ENCODE measurements at regions not wholly inside any gene's neighbourhood (a gene's known extent, or its start where the extent isn't known, plus 50 kb on each side); places are given as distances from the start of the nearest gene placed in this dataset.

DNA sequence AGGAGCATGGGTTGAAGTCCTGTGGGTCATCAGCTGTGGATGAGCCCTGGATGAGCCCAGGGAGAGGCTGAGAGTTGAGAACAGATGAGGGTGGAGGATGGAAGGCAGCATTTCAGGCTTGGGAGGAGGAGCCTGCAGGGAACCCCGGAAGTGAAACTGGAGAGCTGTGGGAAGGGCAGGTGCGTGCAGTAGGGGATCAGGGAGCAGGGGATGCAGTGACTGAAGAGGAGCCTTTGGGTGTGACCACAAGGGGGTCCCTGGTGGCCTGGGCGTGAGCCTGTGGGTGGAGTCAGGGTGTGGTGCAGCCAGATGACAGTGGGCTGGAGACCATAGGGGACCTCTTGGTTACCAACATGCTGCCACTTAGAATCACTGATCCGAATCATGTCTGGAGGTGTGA is 115.5 kb downstream of the PAPOLA start:
- no peak for DNase-seq (ENCODE audit: low spot score)

DNA sequence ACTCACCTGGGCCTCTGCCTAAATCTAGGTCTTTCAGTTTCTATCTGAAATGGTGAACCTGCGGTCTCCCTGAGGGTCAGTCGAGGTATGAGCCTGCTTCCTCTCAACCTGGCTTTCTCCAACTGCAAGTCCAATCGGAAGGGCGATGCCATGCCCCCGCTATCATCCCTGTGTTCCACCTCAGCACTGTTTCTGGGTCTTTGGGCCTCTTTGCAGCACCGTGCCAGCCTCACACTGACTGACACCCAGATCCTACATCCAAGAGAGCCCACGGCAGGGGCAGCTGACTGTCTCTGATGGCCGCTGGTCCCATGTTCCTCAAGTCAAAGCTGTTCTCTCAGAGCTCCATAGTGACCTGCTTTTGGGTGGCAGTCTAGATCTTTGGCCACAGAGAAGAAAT is 120.7 kb downstream of the PAPOLA start:
- DNase-seq (ENCODE audit: low spot score), result no peak

- DNase-seq (ENCODE audit: low spot score), result no peak
These were observed 121.7 kb downstream of the PAPOLA start for GRCh38 chr14:96623676-96624484.

- DNase-seq (ENCODE audit: low spot score), result no peak
These were observed 122.7 kb downstream of the PAPOLA start for GRCh38 chr14:96624661-96625425.

DNA sequence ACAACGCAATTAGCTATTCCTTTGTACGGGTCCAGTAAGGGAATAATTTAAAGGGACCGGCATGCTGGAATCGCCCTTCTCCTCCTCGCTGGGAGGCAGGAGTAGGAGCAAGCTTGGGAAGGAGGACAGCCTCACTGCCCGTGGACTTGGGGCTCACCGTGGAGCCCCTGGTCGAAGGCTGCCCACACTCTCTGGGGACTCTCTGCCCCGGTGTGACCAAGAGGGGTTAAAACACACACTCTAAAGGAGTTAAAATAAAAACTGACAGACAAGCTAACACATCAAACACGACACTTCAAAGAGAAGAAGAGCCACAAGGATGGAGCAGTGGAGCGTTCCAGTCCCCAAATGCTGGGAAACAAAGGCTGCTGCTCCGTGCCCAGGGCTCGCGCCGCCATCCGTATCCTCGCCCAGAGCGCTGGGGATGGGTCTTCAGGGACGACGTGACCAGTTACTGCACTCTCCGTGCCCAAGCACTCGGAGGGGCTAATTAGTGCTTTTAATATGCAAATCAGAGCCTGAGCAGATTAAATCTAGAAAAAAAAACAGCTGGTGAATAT is 123.3 kb downstream of the PAPOLA start:
- DNase-seq (ENCODE audit: low spot score), result no peak

DNA sequence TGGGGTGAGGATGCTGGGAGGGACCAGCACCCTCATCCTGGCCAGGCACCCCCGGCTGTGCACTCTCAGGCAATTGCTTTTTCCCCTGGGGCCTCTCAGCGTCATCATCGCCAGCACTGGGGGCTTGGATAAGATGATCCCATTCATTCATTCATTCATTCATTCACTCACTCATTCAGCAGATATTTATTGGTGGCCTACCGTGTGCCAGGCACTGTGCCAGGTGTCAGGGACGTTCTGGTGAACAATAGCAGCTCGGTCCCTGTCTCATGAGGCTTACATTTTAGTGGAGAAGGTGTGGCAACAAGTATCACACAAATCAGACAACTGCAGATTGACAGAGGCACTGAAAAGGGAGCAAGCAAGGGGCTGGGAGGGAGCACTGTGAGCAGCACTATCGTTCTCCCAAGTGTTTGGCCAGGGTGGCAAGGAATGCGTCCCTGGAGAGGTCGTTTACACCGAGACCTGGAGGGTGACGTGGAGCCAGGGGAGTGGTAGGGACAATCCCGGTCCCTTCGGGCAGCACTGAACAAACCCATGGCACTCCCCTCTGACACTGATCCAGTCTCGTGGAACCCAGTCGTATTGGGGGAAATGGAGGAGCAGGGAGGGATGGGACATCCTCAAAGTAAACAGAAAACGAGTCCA is 124.1 kb downstream of the PAPOLA start:
- no peak for DNase-seq (ENCODE audit: low spot score)

DNA sequence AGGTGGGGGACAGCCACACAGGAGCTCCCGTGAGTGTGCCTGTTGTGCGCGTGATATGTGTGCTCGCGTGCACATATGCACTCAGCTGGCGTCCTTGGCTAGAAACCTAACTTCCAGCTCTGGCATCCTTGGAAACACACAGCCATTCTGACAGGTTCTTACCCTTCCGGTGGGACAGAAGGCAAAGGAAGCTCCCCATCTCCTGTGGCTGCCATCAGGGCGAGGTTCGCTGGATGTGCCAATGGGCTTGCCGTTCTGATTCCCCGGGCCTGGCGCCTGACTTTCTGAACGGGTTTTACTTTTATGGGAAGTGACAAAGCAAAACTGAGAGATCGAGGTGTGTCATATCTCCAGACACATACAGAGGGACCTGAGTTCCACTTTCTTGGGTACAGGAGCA is 124.7 kb downstream of the PAPOLA start:
- no peak for DNase-seq (ENCODE audit: low spot score)

DNA sequence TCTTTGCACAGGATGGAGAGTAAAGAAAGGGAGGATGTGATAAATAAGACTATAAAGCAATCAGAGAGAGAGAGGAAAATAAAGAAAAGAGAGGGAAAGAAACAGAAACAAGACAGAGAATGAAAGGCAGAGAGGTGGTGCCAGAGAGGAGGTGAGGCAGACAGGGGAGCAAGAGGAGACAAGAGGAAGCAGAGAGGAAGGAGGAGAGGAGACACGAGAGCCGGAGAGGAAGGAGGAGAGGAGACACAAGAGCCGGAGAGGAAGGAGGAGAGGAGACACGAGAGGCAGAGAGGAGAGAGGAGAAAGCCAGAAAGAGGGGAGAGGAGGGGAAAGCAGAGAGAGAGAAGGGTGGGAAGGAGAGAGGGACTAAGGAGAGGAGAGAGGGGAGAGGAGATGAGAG is 125.2 kb downstream of the PAPOLA start:
- no peak for DNase-seq (ENCODE audit: low spot score)

DNA sequence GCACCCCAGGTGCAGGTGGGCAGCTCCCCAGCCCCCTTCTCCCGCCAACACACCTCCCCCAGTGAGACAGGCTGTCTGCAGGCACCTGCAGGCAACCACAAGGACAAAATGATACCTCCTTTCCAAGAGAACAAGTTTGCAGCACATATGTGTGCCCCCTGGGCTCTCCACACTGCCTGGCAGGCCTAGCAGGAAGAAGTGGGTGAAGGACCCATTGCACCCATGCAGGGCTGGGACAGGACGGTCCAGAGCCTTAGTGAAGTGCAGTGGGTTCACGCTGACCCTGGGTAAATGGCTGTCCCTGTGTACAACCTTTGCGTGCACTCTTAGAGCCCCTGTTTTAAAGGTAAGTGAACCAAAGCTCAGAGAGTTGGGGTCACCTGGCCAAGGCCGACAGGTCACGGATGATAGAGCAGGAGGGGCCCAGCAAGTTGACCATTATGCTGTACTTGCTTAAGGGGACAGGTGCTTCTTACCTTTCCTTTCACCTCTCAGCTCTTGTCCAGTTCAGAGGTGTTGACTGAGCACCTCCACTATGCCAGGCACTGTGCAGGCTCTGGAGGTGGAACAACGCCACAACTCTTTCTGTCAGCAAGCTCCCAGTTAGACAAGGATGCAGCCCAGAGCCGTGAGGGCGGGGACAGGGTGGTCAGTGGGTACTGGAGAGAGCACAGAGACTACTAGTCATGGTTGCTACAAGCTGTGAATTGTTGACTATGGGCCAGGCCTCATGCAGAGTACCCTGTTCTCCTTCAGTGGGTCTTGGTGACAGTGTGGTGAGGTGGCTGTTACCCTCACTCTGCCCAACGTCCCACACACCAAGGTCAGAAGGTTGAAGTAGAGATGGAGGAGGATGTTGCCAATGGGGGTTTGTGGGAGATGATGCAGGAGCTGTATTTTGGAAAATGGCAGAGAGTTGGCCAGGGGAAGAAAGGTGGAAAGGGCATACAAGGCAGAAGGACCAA is 125.9 kb downstream of the PAPOLA start:
- DNase-seq (ENCODE audit: low spot score), result no peak

- DNase-seq (ENCODE audit: low spot score), result no peak
These were observed 126.9 kb downstream of the PAPOLA start for GRCh38 chr14:96629082-96629481.

- no peak for DNase-seq (ENCODE audit: low spot score)
These were observed 127.5 kb downstream of the PAPOLA start for GRCh38 chr14:96629558-96630222.

DNA sequence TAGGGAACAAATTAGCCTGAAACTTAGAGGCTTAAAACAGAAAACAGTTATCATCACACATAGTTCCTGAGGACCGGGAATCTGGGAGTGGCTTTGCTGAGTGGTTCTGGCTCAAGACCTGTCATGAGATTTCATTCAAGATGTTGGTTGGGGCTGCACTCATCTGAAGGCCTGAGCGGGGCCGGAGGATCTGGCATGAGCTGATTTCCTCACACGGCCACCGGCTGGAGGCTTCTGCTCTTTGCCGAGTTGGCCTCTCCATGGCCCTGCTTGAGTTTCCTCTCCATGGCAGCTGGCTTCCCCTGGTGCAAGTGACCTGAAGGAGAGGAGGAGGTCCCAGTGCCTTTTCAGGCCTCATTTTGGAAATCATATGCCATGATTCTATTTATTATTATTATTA is 128.1 kb downstream of the PAPOLA start:
- DNase-seq (ENCODE audit: low spot score), result no peak

DNA sequence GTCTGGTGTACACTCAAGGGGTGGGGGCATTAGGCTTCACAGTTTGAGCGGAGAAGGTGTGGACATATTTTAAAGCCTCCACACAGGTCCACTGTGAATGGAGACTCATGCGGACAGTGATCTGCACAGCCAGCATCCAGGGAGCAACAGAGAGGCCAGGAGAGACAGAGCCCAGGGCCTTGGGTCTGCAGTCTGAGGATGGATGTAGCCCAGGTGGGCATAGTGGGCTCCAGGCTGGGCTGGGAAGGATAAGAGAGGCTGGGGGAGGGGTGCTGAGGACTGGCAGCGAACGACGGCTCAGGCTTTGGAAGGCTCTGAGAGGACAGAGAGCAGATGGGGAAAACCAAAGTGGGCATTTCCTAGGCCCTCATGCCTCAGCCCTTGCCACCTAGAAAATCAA is 128.8 kb downstream of the PAPOLA start:
- DNase-seq (ENCODE audit: low spot score), result no peak

DNA sequence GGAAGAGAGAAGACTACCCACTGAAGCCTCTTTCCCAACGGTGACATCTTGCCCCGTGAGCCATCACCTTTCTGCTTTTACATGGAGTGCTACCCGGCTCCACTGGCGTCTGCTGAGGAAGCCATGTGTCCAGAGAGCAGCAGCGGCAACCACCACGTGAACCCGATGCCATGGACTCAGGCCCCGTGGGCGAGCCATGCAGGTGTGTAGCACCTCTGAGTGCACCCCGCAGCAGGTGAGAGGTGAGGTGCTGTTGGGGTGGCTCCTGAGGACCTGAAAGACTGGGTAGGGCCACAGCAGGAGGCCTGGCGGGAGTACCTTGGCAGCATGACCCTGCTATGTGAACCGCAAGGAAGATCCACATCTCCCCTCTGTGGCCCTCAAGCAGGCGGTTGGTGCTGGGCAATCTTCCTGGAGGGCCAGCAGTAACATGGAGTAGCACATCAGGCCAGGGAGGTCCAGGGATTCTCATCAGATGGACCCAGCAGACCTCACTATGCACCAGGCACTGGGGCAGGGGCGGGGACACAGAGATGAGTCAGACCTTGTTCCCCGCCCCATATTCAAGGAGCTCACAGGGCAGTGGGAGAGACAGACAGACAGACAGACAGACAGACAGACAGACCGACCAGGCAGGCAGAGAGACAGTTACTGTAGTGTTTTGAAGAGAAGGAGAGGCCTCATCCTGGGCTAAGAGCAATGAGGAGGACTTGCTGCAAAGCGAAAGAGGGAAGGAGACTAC is 129.6 kb downstream of the PAPOLA start:
- no peak for DNase-seq (ENCODE audit: low spot score)

GRCh38 chr14:96632363-96632758 is 130.2 kb downstream of the PAPOLA start:
- no peak for DNase-seq (ENCODE audit: low spot score)

- no peak for DNase-seq (ENCODE audit: low spot score)
These were observed 130.9 kb downstream of the PAPOLA start for GRCh38 chr14:96633096-96633495.

GRCh38 chr14:96634481-96634880 is 132.3 kb downstream of the PAPOLA start:
- DNase-seq (ENCODE audit: low spot score), result no peak

- DNase-seq (ENCODE audit: low spot score), result no peak
These were observed 132.7 kb downstream of the PAPOLA start for GRCh38 chr14:96634896-96635295.

- no peak for DNase-seq (ENCODE audit: low spot score)
These were observed 133.7 kb downstream of the PAPOLA start for GRCh38 chr14:96635850-96636249.

DNA sequence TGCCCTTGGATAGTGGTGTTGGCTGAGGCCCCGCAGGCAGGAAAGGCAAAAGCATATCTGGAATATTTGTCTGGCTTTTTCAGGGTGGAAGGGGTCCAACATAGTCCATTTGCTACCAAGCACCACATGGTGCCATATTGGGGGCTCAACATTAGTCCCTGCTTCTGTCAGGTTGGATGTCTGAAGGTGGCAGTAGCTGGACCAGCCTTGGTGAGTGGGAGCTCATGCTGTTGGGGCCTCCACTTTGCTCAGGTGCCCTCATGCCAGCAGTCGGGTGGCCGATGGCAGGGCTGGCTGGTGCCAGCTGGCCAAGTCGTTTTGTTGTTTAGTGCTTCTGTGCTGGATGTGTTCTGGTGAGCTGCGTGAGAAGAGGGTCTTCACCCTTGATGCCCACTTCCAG is 135.3 kb downstream of the PAPOLA start:
- no peak for DNase-seq (ENCODE audit: low spot score)
